ENCODE measurements at regions not wholly inside any gene's neighbourhood (a gene's known extent, or its start where the extent isn't known, plus 50 kb on each side); places are given as distances from the start of the nearest gene placed in this dataset.

DNA sequence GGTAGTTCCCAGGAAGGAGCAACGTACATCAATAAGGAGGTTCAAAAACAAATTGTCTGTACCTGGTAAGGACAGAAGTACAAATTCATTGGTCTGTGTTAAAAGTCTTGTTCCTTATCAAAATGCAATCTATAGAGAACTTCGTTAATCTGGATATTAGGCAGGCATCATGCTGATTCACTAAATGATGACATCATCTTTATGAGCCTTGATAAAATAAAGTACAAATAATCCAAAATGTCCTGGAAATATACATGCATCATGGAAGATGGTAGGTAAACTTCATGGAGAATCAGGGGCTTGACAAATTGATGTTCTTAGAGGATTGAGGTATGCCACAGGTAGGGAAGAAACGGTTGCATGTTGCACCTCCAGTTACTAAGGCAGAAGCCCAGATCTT is 433.9 kb downstream of the TRIML1 start:
- POLR2A ChIA-PET = no interaction called here
- Mint-ChIP-seq H3K4me1 (ENCODE audit: low read depth) (no peaks in the 10 kb centered on the region), H3K27ac (no peak overlapping the region), H3K4me3 (no peak overlapping the region), H3K9me3 (peaks cover 17% of the 10 kb centered on the region), H3K36me3 (ENCODE audit: low read depth) (no peaks in the 10 kb centered on the region), H3K27me3 (no peaks in the 10 kb centered on the region)
- intact Hi-C loops (cut with DNase I, micrococcal nuclease) = no loop called here
- Histone ChIP-seq H3K27me3 (ENCODE audit: control insufficient read depth in 1 of 2, insufficient read depth in 2 of 2, low read length in 2 of 2) (no peaks in the 10 kb centered on the region), H3K36me3 (ENCODE audit: insufficient read depth, low read length) (no peaks in the 10 kb centered on the region), H3K4me1 (ENCODE audit: insufficient read depth, low read length) (no peaks in the 10 kb centered on the region), H3K4me3 (ENCODE audit: low read length) (no peak overlapping the region), H3K27ac (ENCODE audit: low read depth in 1 of 2, low read length in 2 of 2) (no peak overlapping the region), H3K9me3 (ENCODE audit: control insufficient read depth in 1 of 2, insufficient read depth in 1 of 2, low read length in 2 of 2) (peaks cover 0 to 16% of the 10 kb centered on the region in 2 experiments)
- DNase-seq (no peak), ATAC-seq (ENCODE audit: poor library complexity) (no peak)
- TF ChIP-seq, protein P1, sequence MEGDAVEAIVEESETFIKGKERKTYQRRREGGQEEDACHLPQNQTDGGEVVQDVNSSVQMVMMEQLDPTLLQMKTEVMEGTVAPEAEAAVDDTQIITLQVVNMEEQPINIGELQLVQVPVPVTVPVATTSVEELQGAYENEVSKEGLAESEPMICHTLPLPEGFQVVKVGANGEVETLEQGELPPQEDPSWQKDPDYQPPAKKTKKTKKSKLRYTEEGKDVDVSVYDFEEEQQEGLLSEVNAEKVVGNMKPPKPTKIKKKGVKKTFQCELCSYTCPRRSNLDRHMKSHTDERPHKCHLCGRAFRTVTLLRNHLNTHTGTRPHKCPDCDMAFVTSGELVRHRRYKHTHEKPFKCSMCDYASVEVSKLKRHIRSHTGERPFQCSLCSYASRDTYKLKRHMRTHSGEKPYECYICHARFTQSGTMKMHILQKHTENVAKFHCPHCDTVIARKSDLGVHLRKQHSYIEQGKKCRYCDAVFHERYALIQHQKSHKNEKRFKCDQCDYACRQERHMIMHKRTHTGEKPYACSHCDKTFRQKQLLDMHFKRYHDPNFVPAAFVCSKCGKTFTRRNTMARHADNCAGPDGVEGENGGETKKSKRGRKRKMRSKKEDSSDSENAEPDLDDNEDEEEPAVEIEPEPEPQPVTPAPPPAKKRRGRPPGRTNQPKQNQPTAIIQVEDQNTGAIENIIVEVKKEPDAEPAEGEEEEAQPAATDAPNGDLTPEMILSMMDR (IDR thresholded peaks at IDR 0.05) = no peak
- CTCF ChIA-PET = no interaction called here

DNA sequence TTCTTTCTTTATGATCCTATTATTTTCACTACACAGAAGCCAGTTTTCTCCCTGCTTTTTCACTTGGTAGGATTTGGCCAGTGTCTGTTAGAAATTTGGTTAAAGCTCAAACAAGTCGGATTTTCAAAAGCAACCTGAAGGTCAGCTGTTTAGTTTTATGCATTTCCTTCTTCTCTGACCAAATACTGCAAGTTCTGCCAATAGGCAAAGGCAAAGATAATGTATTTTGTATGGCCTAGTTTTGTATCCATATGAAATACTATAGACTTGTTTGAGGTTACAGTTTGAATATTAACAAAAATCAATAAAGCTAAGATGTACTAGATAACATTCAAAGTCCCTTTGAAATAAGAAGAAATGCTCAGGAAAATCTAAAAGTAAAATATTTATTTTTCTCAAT is 439.4 kb downstream of the TRIML1 start:
- intact Hi-C loops (cut with DNase I, micrococcal nuclease) = no loop called here
- no peak overlapping the region for H3K27ac Mint-ChIP-seq
- Histone ChIP-seq H3K27me3 (ENCODE audit: control insufficient read depth in 1 of 2, insufficient read depth in 2 of 2, low read length in 2 of 2) (no peaks in the 10 kb centered on the region), H3K4me1 (ENCODE audit: insufficient read depth, low read length) (no peaks in the 10 kb centered on the region), H3K36me3 (ENCODE audit: insufficient read depth, low read length) (no peaks in the 10 kb centered on the region), H3K4me3 (ENCODE audit: low read length) (no peak overlapping the region), H3K27ac (ENCODE audit: low read depth in 1 of 2, low read length in 2 of 2) (no peak overlapping the region), H3K9me3 (ENCODE audit: control insufficient read depth in 1 of 2, insufficient read depth in 1 of 2, low read length in 2 of 2) (peaks cover 0 to 25% of the 10 kb centered on the region in 2 experiments)
- DNase-seq (no peak), ATAC-seq (ENCODE audit: poor library complexity) (no peak)
- ChIA-PET POLR2A (no interaction called here), CTCF (no interaction called here)
- H3K27me3 Mint-ChIP-seq = no peaks in the 10 kb centered on the region
- TF ChIP-seq, protein P1 (IDR thresholded peaks at IDR 0.05) = no peak
- H3K4me1 Mint-ChIP-seq (ENCODE audit: low read depth) = no peaks in the 10 kb centered on the region
- no peak overlapping the region for H3K4me3 Mint-ChIP-seq
- no peaks in the 10 kb centered on the region for H3K36me3 Mint-ChIP-seq (ENCODE audit: low read depth)
- H3K9me3 Mint-ChIP-seq = peaks cover 8% of the 10 kb centered on the region

DNA sequence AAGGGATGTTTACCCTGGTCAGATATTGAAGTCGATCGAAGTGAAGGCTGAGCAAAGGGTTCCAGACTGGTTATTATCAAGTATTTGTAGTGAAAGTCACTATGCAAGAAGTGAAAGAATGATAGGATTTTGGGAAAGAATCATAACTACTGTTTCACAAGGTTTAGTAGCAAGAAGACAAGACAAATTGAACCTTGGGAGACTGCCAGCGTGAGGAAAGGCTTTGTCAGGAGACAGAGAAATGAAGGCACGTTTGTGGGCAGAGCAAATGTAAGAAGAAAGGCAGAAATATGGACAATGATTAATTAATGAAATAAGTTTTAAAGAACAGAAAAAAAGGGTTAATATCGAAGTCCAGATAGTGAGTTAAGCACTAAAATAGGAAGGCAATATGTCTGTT is 456.8 kb downstream of the TRIML1 start:
- Mint-ChIP-seq H3K9me3 (peaks cover 14% of the 10 kb centered on the region), H3K36me3 (ENCODE audit: low read depth) (no peaks in the 10 kb centered on the region), H3K4me3 (no peak overlapping the region), H3K27me3 (no peaks in the 10 kb centered on the region), H3K4me1 (ENCODE audit: low read depth) (no peaks in the 10 kb centered on the region), H3K27ac (no peak overlapping the region)
- intact Hi-C loops (cut with DNase I, micrococcal nuclease) = no loop called here
- no peak for ATAC-seq (ENCODE audit: poor library complexity)
- no peak overlapping the region for H3K4me3 ChIP-seq (ENCODE audit: low read length)
- H3K4me1 ChIP-seq (ENCODE audit: insufficient read depth, low read length) = no peaks in the 10 kb centered on the region
- no peak for DNase-seq
- no peaks in the 10 kb centered on the region for H3K27me3 ChIP-seq (ENCODE audit: control insufficient read depth in 1 of 2, insufficient read depth in 2 of 2, low read length in 2 of 2)
- H3K9me3 ChIP-seq (ENCODE audit: control insufficient read depth in 1 of 2, insufficient read depth in 1 of 2, low read length in 2 of 2) = no peaks in the 10 kb centered on the region
- TF ChIP-seq, protein P1 (IDR thresholded peaks at IDR 0.05) = no peak
- ChIA-PET POLR2A (no interaction called here), CTCF (no interaction called here)
- no peaks in the 10 kb centered on the region for H3K36me3 ChIP-seq (ENCODE audit: insufficient read depth, low read length)
- no peak overlapping the region for H3K27ac ChIP-seq (ENCODE audit: low read depth in 1 of 2, low read length in 2 of 2)

Data from CD4-positive, alpha-beta T cell (primary cell).